ENCODE measurements at regions not wholly inside any gene's neighbourhood (a gene's known extent, or its start where the extent isn't known, plus 50 kb on each side); places are given as distances from the start of the nearest gene placed in this dataset.

DNA sequence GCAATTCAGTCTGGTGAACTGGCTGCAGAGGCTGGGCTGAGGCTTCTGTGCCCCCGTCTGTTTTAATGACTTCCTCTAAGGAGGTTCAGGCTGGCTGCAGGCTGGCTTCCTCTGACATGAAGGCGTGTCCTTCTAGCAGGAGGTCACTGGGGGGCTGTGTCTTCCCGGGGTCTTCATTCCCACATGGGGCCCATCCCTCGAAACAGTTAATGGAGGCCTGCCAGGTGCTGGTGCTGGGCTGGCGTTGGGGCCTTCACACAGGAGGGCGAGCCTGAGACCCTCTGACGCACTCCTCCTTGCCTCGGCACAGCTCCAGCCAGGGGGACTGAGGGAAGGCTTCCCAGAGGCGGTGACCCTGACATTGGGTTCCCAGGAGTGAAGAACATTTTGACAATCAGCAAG lies 57.7 kb upstream of the DLK1 start:
- TF ChIP-seq, protein P1, sequence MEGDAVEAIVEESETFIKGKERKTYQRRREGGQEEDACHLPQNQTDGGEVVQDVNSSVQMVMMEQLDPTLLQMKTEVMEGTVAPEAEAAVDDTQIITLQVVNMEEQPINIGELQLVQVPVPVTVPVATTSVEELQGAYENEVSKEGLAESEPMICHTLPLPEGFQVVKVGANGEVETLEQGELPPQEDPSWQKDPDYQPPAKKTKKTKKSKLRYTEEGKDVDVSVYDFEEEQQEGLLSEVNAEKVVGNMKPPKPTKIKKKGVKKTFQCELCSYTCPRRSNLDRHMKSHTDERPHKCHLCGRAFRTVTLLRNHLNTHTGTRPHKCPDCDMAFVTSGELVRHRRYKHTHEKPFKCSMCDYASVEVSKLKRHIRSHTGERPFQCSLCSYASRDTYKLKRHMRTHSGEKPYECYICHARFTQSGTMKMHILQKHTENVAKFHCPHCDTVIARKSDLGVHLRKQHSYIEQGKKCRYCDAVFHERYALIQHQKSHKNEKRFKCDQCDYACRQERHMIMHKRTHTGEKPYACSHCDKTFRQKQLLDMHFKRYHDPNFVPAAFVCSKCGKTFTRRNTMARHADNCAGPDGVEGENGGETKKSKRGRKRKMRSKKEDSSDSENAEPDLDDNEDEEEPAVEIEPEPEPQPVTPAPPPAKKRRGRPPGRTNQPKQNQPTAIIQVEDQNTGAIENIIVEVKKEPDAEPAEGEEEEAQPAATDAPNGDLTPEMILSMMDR (IDR thresholded peaks at IDR 0.05 in 2 of 3, conservative IDR thresholded peaks at IDR 0.05 in 1 of 3; ENCODE audit: borderline replicate concordance in 1 of 3, insufficient read depth in 1 of 3, low read depth in 2 of 3, low read length in 2 of 3) = no peak
- TF ChIP-seq ZFX (IDR thresholded peaks at IDR 0.05) = no peak
- TF ChIP-seq ZBTB33 (IDR thresholded peaks at IDR 0.05; ENCODE audit: extremely low read depth, insufficient replicate concordance, low read length) = no peak
- TF ChIP-seq POLR2A (IDR thresholded peaks at IDR 0.05; ENCODE audit: borderline replicate concordance, extremely low read depth, insufficient read depth, insufficient read length) = no peak

Measured in HCT116 (cell line).